GM12864 (cell line): ENCODE measurements at regions not wholly inside any gene's neighbourhood (a gene's known extent, or its start where the extent isn't known, plus 50 kb on each side); places are given as distances from the start of the nearest gene placed in this dataset.

Source experiments
- DNase-seq: peaks from one replicate; pipeline ENCODE4 v3.0.0-alpha.2; 2011; ENCODE audit warnings: low read depth
- H3K4me3 ChIP-seq: 2 replicates; pipeline ENCODE4 v1.5.1; 2011; ENCODE audit warnings: mild to moderate bottlenecking, low read depth, low read length, control low read depth
- CTCF ChIP-seq: IDR thresholded peaks from 2 replicates; pipeline ENCODE4 v1.5.1; 2011; ENCODE audit warnings: low read depth, mild to moderate bottlenecking, moderate library complexity, low read length, control low read depth, inconsistent platforms; ENCODE audit errors: missing control alignments

DNA sequence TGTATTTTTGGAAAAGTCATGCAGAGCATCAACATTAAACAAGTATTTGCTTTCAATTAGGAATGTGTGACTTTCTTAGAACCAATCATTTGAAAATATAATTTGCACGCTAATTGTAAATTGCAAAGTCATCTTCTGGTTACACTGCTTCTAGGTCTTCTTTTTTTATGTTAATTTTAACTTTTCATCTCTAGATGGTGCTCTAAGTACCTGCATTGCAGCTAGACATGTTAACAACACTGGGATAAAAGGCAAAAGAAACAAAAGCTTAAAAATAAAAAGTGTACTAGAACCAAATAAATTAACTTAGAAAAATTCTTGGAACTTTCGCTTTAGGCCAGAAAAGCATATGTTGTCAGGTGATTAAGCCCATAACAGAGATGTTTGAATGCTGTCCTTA lies 2758.2 kb downstream of the PCDH9 start:
- H3K4me3 ChIP-seq, result no peak overlapping the region
- DNase-seq, result no peak
- no peak for TF ChIP-seq CTCF

DNA sequence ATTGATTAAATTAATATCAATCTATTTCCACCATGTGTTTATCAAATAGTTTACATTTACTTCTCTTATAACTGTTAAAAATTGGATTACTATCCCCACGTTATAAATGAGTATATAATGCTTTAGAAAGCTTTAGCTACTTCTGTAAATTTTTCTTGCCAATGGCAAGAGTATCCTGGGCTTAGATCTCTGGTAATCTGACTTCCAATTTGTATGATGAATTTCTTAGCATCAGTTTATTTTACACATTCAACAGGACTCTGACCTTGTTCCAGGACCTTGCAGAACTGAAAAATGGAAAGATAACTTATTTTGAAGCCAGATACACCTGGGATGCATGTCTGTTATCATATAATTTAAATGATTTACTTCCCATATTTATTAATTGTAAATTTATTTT lies 2759.4 kb downstream of the PCDH9 start:
- DNase-seq, result no peak
- no peak overlapping the region for H3K4me3 ChIP-seq
- no peak for TF ChIP-seq CTCF

DNA sequence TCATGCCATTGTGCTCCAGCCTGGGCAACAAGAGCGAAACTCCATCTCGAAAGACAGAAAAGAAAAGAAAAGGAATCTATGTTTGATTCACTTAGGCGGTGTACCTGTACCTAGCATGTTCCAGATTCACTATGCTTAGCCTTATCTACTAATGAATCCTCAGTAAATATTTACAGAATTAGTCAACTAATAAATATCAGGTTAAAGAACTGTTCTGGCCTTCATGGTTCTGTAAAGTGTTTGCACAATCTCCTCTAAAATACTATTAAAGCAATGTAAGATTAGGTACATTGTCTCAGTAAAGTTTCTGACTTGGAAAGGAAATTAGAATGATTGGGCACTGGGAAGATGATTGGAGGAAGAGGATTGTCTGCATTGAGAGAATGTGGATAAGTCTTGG lies 2770.4 kb downstream of the PCDH9 start:
- no peak for TF ChIP-seq CTCF
- H3K4me3 ChIP-seq, result no peak overlapping the region
- DNase-seq, result no peak

GRCh38 chr13:64457976-64458375 lies 2772.2 kb downstream of the PCDH9 start:
- no peak for TF ChIP-seq CTCF
- no peak overlapping the region for H3K4me3 ChIP-seq
- no peak for DNase-seq

DNA sequence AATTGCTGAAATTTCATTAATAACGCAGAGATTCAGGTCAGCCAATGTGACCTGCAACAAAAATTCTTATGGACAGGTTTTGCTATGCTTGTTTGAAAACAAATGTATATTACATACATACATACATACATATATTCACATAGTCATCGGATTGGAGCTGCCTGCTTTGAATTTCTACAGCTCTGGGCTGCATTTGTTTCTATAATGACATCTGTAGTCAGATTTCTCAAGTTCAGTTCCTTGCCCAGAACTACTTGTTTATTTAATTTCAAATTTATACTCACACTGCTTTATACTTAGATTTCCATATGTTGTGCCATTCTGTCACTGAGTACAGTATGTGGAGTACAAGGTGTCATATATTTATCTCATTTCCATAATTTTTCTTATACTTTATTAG lies 2775.0 kb downstream of the PCDH9 start:
- no peak for TF ChIP-seq CTCF

GRCh38 chr13:64453831-64454230 lies 2776.3 kb downstream of the PCDH9 start:
- no peak for DNase-seq
- TF ChIP-seq CTCF, result no peak
- no peak overlapping the region for H3K4me3 ChIP-seq

More for the DNA sequence above, 2775.0 kb downstream of the PCDH9 start:
- H3K4me3 ChIP-seq, result no peak overlapping the region
- DNase-seq, result no peak

DNA sequence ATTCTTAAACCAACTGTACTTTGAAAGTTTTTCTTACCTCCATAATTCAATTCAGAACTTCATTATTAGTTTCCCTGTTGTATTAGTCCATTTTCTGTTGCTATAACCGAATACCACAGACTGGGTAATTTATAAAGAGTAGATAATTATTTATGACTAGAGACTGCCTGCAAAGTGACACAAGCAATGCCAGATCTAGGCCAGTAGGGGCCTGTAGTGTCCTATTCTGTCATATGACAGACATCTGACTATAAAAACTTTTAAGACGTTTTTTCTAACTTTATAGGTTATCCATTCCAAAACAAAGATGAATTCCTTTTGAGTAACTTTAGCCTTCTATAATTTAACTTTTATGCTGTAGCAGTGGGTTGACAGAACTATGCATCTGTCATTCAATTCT lies 2783.8 kb downstream of the PCDH9 start:
- TF ChIP-seq CTCF, result no peak
- H3K4me3 ChIP-seq, result no peak overlapping the region
- DNase-seq, result no peak
